SU-DHL-6 (cell line): ENCODE measurements at regions not wholly inside any gene's neighbourhood (a gene's known extent, or its start where the extent isn't known, plus 50 kb on each side); places are given as distances from the start of the nearest gene placed in this dataset.

Source experiments
- H2AFZ ChIP-seq: fragments of 200-600 bp; sonication (generic); 2 replicates; pipeline ENCODE4 v1.6.1; 2014; ENCODE audit warnings: low read depth, mild to moderate bottlenecking, moderate library complexity, mixed read lengths, antibody characterized with exemption, low read length; ENCODE audit not compliant: severe bottlenecking
- H3F3A ChIP-seq: fragments of 200-600 bp; shearing (Covaris generic); 2 replicates; pipeline ENCODE4 v1.6.0; 2016; ENCODE audit warnings: antibody characterized with exemption, mild to moderate bottlenecking; ENCODE audit not compliant: insufficient read depth
- H3K27ac ChIP-seq: fragments of 200-600 bp; sonication (generic); 2 replicates; pipeline ENCODE4 v1.5.1; 2016; ENCODE audit warnings: low read depth, mild to moderate bottlenecking, low read length, moderate library complexity, mixed read lengths
- H3K27me3 ChIP-seq: fragments of 200-600 bp; sonication (generic), shearing (Covaris generic); 2 replicates; pipeline ENCODE4 v1.6.0; 2014; ENCODE audit warnings: mild to moderate bottlenecking, low read length
- H3K36me3 ChIP-seq: fragments of 200-600 bp; sonication (generic); 2 replicates; pipeline ENCODE4 v1.6.1; 2014; ENCODE audit warnings: mild to moderate bottlenecking, low read length, mixed read lengths
- H3K4me2 ChIP-seq: fragments of 300-600, 200-600 bp; shearing (Covaris generic), sonication (generic); 2 replicates; pipeline ENCODE4 v1.6.0; 2014; ENCODE audit warnings: low read length, low read depth, mild to moderate bottlenecking; ENCODE audit not compliant: poor library complexity, severe bottlenecking
- H3K4me3 ChIP-seq: fragments of 200-600 bp; sonication (generic); 2 replicates; pipeline ENCODE4 v1.5.1; 2014; ENCODE audit warnings: antibody characterized with exemption, low read length, mild to moderate bottlenecking, mixed read lengths; ENCODE audit not compliant: insufficient read depth, poor library complexity, severe bottlenecking
- H3K79me2 ChIP-seq: fragments of 200-600 bp; sonication (generic); 2 replicates; pipeline ENCODE4 v1.6.1; 2014; ENCODE audit warnings: mild to moderate bottlenecking, low read length, moderate library complexity; ENCODE audit not compliant: insufficient read depth
- H3K9ac ChIP-seq: fragments of 200-600 bp; sonication (generic); 2 replicates; pipeline ENCODE4 v1.7.0; 2014; ENCODE audit warnings: mild to moderate bottlenecking, low read length
- H3K9me2 ChIP-seq: fragments of 200-600 bp; sonication (generic); replicated peaks from 2 replicates; pipeline ENCODE4 v1.6.1; 2014; ENCODE audit warnings: low read length; ENCODE audit not compliant: insufficient read depth
- H3K9me3 ChIP-seq: fragments of 200-600 bp; sonication (generic); 2 replicates; pipeline ENCODE4 v1.6.1; 2014; ENCODE audit warnings: low read length, mixed read lengths; ENCODE audit not compliant: insufficient read depth
- H4K20me1 ChIP-seq: fragments of 200-600 bp; sonication (generic); 2 replicates; pipeline ENCODE4 v1.6.1; 2014; ENCODE audit warnings: low read depth, mild to moderate bottlenecking, antibody characterized with exemption, low read length, moderate library complexity, mixed read lengths
- CTCF ChIP-seq: fragments of 200-600 bp; sonication (generic); IDR thresholded peaks from one replicate; pipeline ENCODE4 v1.5.1; 2017; ENCODE audit warnings: antibody characterized with exemption, mild to moderate bottlenecking, low read length, moderate library complexity; ENCODE audit not compliant: insufficient read depth, poor library complexity, severe bottlenecking
- EZH2phosphoT487 ChIP-seq: fragments of 200-600 bp; sonication (generic), shearing (Covaris generic); conservative IDR thresholded peaks from 2 replicates; pipeline ENCODE4 v1.6.1; 2018; ENCODE audit warnings: mild to moderate bottlenecking, antibody characterized with exemption, low read length, moderate library complexity, mixed read lengths

DNA sequence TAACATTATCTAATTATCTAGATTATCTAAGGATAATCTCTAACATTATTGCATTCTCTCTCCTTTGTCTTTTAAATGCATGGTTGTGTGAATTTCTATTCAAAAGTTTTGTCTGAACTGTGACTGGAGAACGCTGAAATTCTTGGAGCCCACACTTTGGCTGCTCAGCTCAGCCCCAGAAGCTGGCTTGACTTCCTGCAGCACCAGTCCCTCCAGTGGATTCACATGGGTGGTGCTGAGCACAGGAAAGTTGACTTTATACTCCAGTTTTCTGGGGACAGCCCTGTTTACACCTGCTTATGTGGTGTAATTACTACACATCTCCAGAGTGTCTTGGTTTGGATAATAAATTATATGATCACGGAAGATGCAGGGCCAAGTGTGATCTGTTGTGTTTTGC, 255.1 kb upstream of the NOX3 start:
- H3K9ac ChIP-seq, result no peak overlapping the region
- H2AFZ ChIP-seq, result no peak overlapping the region
- TF ChIP-seq EZH2phosphoT487, result no peak
- no peak for TF ChIP-seq CTCF
- no peaks in the 10 kb centered on the region for H3K36me3 ChIP-seq
- no peaks in the 10 kb centered on the region for H3F3A ChIP-seq
- no peaks in the 10 kb centered on the region for H3K79me2 ChIP-seq
- no peak overlapping the region for H3K27ac ChIP-seq
- H3K9me2 ChIP-seq, result no peaks in the 10 kb centered on the region
- H3K4me2 ChIP-seq, result no peak overlapping the region
- no peaks in the 10 kb centered on the region for H4K20me1 ChIP-seq
- no peaks in the 10 kb centered on the region for H3K27me3 ChIP-seq
- H3K9me3 ChIP-seq, result no peaks in the 10 kb centered on the region
- no peak overlapping the region for H3K4me3 ChIP-seq

DNA sequence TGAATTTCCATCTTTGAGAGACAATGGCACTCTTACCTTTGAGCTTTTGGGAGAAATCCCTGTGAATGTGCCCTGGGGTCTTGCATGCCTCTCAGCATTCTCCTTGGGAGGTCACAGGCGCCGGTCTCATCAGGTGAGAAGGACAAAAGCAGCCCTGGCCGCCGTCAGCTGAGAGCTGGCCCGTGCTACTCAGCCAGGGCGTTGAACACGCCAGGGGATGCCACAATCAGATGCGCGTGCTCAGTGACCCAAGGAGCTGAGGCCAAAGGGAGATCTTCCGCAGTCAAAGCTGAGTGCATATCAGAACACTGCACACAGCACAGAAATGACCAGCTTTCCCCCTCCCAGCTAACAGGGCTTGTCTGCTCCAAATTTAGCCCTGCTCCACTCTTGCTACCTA, 253.6 kb upstream of the NOX3 start:
- Histone ChIP-seq H3K4me3 (no peak overlapping the region), H3K36me3 (no peaks in the 10 kb centered on the region), H3K27ac (no peak overlapping the region), H3K9me3 (no peaks in the 10 kb centered on the region), H3K27me3 (no peaks in the 10 kb centered on the region), H3F3A (no peaks in the 10 kb centered on the region), H2AFZ (no peak overlapping the region), H3K79me2 (no peaks in the 10 kb centered on the region), H3K4me2 (no peak overlapping the region), H4K20me1 (no peaks in the 10 kb centered on the region), H3K9ac (no peak overlapping the region), H3K9me2 (no peaks in the 10 kb centered on the region)
- TF ChIP-seq CTCF (no peak), EZH2phosphoT487 (no peak)

GRCh38 chr6:155708100-155708499, 252.5 kb upstream of the NOX3 start:
- H3K4me3 ChIP-seq, result no peak overlapping the region
- H3K27me3 ChIP-seq, result no peaks in the 10 kb centered on the region
- H3K36me3 ChIP-seq, result no peaks in the 10 kb centered on the region
- H2AFZ ChIP-seq, result no peak overlapping the region
- H4K20me1 ChIP-seq, result no peaks in the 10 kb centered on the region
- H3K79me2 ChIP-seq, result no peaks in the 10 kb centered on the region
- H3K4me2 ChIP-seq, result no peak overlapping the region
- H3K9me3 ChIP-seq, result no peaks in the 10 kb centered on the region
- TF ChIP-seq CTCF (no peak), EZH2phosphoT487 (no peak)
- H3K9ac ChIP-seq, result no peak overlapping the region
- H3F3A ChIP-seq, result no peaks in the 10 kb centered on the region
- H3K27ac ChIP-seq, result no peak overlapping the region
- no peaks in the 10 kb centered on the region for H3K9me2 ChIP-seq

DNA sequence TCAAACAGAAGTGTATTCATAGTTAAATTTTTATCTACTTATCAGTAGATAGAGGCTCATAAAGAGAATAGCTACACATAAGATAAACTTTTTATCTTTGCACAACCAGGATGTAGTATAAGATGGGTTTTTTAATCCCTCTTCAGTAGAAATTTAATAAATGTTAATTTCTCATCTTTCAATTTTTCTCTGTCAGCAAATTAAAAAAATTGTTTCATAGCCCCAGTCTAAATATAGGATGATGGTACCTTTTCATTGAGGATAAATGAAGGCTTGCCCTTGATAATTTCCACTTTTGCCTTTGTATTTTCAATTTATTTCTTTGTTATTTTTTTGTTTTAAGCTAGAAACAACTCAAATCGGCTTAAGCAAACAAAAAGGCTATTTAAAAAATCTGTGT, 251.2 kb upstream of the NOX3 start:
- Histone ChIP-seq H2AFZ (no peak overlapping the region), H3K4me3 (no peak overlapping the region), H3K79me2 (no peaks in the 10 kb centered on the region), H3K9me2 (no peaks in the 10 kb centered on the region), H3K9me3 (no peaks in the 10 kb centered on the region), H3K9ac (no peak overlapping the region), H3K36me3 (no peaks in the 10 kb centered on the region), H4K20me1 (no peaks in the 10 kb centered on the region), H3K4me2 (no peak overlapping the region), H3F3A (no peaks in the 10 kb centered on the region), H3K27ac (no peak overlapping the region), H3K27me3 (no peaks in the 10 kb centered on the region)
- no peak for TF ChIP-seq EZH2phosphoT487
- no peak for TF ChIP-seq CTCF
